NB4 (cell line): ENCODE measurements at regions not wholly inside any gene's neighbourhood (a gene's known extent, or its start where the extent isn't known, plus 50 kb on each side); places are given as distances from the start of the nearest gene placed in this dataset.

ENCODE experiments used
- DNase-seq: peaks from one replicate; pipeline ENCODE4 v3.0.0; 2010; ENCODE audit warnings: low read depth
- H3K4me3 ChIP-seq: one replicate; pipeline ENCODE4 v1.5.1; 2011; ENCODE audit warnings: mild to moderate bottlenecking, low read depth, low read length, moderate library complexity
- MYC ChIP-seq: IDR thresholded peaks from 2 replicates; pipeline ENCODE4 v1.6.1; 2011; ENCODE audit warnings: low read depth, low read length
- POLR2A ChIP-seq: IDR thresholded peaks from 2 replicates; pipeline ENCODE4 v1.6.1; 2011; ENCODE audit warnings: mild to moderate bottlenecking; ENCODE audit not compliant: insufficient read length; ENCODE audit errors: extremely low read depth
- TF ChIP-seq, protein P1 (sequence below): IDR thresholded peaks from one replicate; pipeline ENCODE4 v1.5.1; 2012; ENCODE audit warnings: low read depth, low read length
- TF ChIP-seq, protein P2 (sequence below): IDR thresholded peaks from 2 replicates; pipeline ENCODE4 v1.6.1; 2011; ENCODE audit warnings: low read depth, low read length

DNA sequence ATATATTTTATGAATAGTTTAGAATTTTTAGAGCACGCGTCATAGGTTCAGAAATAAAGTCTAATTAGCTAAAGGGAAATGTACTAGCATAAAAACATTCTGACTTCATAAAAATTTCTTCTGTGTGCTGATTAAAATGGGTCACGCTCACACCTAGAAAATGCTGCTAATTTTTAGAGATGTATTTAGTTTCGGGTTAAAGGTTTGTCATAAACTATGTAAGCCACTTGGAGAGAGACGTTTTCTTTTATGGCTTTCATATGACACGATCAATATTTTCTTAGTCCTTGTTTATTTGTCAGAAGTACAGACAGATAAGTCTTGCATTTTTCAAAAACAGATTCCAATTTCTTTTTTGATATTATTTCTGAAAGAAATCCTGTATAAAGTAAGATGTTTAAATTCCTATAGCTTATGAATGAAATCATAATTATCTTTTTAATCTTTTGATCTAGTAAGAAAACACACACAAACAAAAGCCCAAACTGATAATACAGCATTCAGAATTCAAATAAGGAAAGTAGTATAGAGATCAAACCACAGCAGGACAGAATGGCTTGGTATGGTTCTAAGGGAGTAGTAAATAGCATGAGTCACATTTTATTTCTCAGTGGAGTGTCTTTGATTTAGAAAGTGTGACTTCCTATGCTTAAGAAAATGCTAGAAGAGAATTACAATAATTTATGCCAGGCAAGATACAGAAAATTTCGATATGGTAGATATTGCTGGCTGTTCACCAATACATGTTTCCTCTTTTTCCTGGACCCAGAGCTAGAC, 236.6 kb downstream of the GPD2 start:
- TF ChIP-seq POLR2A (no peak), MYC (no peak)
- TF ChIP-seq, protein P1, sequence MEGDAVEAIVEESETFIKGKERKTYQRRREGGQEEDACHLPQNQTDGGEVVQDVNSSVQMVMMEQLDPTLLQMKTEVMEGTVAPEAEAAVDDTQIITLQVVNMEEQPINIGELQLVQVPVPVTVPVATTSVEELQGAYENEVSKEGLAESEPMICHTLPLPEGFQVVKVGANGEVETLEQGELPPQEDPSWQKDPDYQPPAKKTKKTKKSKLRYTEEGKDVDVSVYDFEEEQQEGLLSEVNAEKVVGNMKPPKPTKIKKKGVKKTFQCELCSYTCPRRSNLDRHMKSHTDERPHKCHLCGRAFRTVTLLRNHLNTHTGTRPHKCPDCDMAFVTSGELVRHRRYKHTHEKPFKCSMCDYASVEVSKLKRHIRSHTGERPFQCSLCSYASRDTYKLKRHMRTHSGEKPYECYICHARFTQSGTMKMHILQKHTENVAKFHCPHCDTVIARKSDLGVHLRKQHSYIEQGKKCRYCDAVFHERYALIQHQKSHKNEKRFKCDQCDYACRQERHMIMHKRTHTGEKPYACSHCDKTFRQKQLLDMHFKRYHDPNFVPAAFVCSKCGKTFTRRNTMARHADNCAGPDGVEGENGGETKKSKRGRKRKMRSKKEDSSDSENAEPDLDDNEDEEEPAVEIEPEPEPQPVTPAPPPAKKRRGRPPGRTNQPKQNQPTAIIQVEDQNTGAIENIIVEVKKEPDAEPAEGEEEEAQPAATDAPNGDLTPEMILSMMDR: no peak
- TF ChIP-seq, protein P2, sequence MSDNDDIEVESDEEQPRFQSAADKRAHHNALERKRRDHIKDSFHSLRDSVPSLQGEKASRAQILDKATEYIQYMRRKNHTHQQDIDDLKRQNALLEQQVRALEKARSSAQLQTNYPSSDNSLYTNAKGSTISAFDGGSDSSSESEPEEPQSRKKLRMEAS: no peak
- no peak for DNase-seq
- H3K4me3 ChIP-seq: no peak overlapping the region

DNA sequence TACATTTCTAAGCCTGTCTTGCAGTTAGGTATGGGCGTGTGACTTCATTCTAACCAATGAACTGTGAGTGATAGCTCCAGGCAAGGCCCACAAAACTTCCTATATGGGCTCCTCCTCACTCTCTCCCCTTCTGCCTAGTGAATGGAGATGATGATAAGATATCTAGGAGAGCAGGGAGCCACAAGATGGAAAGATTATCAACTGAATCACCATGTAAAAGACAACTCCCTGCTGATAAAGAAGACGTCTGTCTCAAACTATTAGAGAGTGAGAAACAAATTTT, 237.1 kb downstream of the GPD2 start:
- TF ChIP-seq, protein P2: no peak
- TF ChIP-seq POLR2A: no peak
- no peak for TF ChIP-seq MYC
- TF ChIP-seq, protein P1: no peak
- DNase-seq: no peak
- H3K4me3 ChIP-seq: no peak overlapping the region

DNA sequence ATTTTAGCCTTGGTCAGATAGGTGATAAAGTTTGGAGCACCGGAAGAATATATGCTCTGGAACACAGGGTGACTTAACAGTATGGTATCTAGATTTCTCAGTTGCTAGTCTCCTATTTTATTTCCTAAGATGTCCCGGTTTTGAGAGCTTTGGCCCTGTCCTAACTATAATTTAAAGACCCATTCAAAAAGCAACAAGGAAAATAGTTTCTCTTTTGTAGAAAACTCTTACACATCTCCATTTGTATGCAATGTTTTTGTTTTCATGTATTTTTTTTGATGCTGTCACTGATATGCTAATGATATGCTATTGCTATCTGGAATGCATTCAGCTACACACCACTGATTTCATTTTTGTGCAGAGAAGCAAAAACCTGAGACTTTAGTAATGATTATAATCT, 237.8 kb downstream of the GPD2 start:
- no peak overlapping the region for H3K4me3 ChIP-seq
- TF ChIP-seq, protein P2: no peak
- TF ChIP-seq, protein P1: no peak
- no peak for TF ChIP-seq POLR2A
- TF ChIP-seq MYC: no peak
- DNase-seq: no peak

DNA sequence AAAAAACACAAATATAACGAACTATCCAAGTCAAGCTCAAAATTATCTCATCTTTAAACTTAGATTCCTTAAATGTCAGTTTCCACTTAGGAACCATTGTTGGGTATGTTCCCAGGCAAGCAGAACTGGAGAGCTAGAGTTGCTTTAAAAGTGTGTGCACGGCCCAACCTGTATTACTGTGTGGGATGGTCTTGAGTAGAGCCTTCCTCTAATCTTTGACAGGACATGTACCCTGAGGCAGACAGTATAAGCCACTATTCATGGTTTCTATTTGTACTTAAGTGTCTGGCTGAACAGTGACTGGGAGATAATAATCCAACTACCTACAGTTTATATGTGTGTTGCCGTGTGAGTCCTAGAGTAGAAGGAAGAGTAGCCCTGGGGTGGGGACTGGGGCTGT, 239.7 kb downstream of the GPD2 start:
- TF ChIP-seq MYC: no peak
- TF ChIP-seq, protein P2: no peak
- TF ChIP-seq POLR2A: no peak
- TF ChIP-seq, protein P1: no peak

DNA sequence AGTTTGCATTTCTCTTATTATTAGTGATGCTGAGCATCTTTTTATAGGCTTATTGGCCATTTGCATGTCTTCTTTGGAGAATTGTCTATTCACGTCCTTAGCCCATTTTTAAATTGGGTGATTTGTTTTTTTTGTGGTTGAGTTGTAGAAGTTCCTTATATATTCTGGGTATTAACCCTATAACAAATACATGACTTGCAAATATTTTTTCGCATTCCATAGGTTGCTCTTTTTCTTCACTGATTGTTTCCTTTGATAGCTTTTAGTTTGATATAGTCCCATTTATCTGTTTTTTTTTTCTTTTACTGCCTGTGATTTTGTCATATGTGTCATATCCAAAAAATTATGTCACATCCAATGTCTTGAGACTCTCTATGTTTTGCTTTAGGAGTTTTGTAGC, 243.6 kb downstream of the GPD2 start:
- TF ChIP-seq, protein P2: no peak
- TF ChIP-seq POLR2A (no peak), MYC (no peak)
- TF ChIP-seq, protein P1: no peak
- no peak overlapping the region for H3K4me3 ChIP-seq
- no peak for DNase-seq

More for the DNA sequence above, 239.7 kb downstream of the GPD2 start:
- DNase-seq: no peak
- H3K4me3 ChIP-seq: no peak overlapping the region

DNA sequence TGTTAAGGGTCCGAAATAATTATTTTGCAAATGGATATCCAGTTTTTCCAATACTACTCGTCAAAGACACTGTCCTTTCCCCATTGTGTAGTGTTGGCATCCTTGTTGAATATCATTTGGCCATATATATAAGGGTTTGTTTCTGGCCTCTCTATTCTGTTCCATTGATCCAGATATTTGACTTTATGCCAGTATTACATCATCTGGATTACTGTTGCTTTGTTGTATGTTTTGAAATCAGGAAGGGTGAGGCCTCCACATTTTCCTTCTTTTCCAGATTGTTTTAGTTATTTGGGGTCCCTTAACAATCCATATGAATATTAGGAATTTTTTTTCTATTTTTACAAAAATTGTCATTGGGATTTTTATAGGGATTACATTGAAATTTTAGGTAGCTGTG, 244.1 kb downstream of the GPD2 start:
- TF ChIP-seq, protein P2: no peak
- TF ChIP-seq MYC (no peak), POLR2A (no peak)
- TF ChIP-seq, protein P1: no peak
- no peak for DNase-seq
- no peak overlapping the region for H3K4me3 ChIP-seq
